ENCODE measurements at regions not wholly inside any gene's neighbourhood (a gene's known extent, or its start where the extent isn't known, plus 50 kb on each side); places are given as distances from the start of the nearest gene placed in this dataset.

- Histone ChIP-seq H2AK5ac (ENCODE audit: insufficient read length, low read length) (no peak overlapping the region), H3K4me2 (ENCODE audit: insufficient read depth, insufficient read length, low read length) (no peak overlapping the region), H3K4ac (ENCODE audit: low read depth, low read length) (no peak overlapping the region), H2BK5ac (ENCODE audit: insufficient read length, low read length) (no peak overlapping the region), H3K79me1 (ENCODE audit: insufficient read depth, low read depth, low read length, poor library complexity, severe bottlenecking) (no peaks in the 10 kb centered on the region), H4K91ac (ENCODE audit: insufficient read length, low read depth, low read length) (no peak overlapping the region), H3K4me1 (ENCODE audit: insufficient read depth, low read length) (peaks cover 11% of the 10 kb centered on the region; the same call in 1 of the 2 replicates), H3K27ac (ENCODE audit: insufficient read length, low read depth, low read length) (no peak overlapping the region), H3K9me3 (ENCODE audit: control insufficient read depth, low read depth, low read length) (no peaks in the 10 kb centered on the region), H3K23me2 (ENCODE audit: insufficient read length, low read depth, low read length, poor library complexity, severe bottlenecking) (no peaks in the 10 kb centered on the region), H3T11ph (ENCODE audit: low read length) (no peak overlapping the region), H3K27me3 (ENCODE audit: insufficient read depth, low read length) (no peaks in the 10 kb centered on the region), H2BK15ac (ENCODE audit: low read depth, low read length) (no peak overlapping the region), H2AFZ (ENCODE audit: low read length) (no peak overlapping the region), H3K9ac (ENCODE audit: extremely low read depth, insufficient read length, low read length) (no peak overlapping the region), H4K20me1 (ENCODE audit: control insufficient read depth, insufficient read depth, insufficient read length) (no peaks in the 10 kb centered on the region), H2BK20ac (ENCODE audit: low read depth, low read length, poor library complexity, severe bottlenecking) (no peak overlapping the region), H4K5ac (ENCODE audit: insufficient read length, low read depth, low read length) (no peak overlapping the region), H3K79me2 (ENCODE audit: insufficient read depth, low read length) (no peaks in the 10 kb centered on the region), H4K8ac (replicated peaks; ENCODE audit: insufficient read length, low read depth, low read length) (no peak overlapping the region), H3K18ac (ENCODE audit: insufficient read length, low read depth, low read length) (no peak overlapping the region), H3K56ac (ENCODE audit: insufficient read length, low read depth, low read length) (no peak overlapping the region), H3K23ac (ENCODE audit: insufficient read length, low read depth, low read length) (no peak overlapping the region), H3K14ac (ENCODE audit: insufficient read depth, low read length) (no peak overlapping the region), H2BK12ac (ENCODE audit: insufficient read length, low read depth, low read length) (no peak overlapping the region), H2BK120ac (ENCODE audit: low read depth, low read length, poor library complexity, severe bottlenecking) (no peak overlapping the region)
- Mint-ChIP-seq H3K4me1 (peaks cover 41 to 43% of the 10 kb centered on the region in 2 experiments), H3K9me3 (no peaks in the 10 kb centered on the region), H3K27ac (no peak overlapping the region; a peak in 1 of 7 replicates), H3K4me3 (no peak overlapping the region), H3K36me3 (ENCODE audit: insufficient read depth in 1 of 3, low read depth in 3 of 3) (no peaks in the 10 kb centered on the region), H3K27me3 (ENCODE audit: low read depth) (no peaks in the 10 kb centered on the region)
- no CpG with 5 or more reads among the region's 1 CpG for WGBS (ENCODE audit: extremely low coverage, insufficient read length, low lambda C conversion rate)
- no peak for TF ChIP-seq CTCF (conservative IDR thresholded peaks at IDR 0.05)
- DNase-seq = no peak
Measured at GRCh38 chr5:148953711-148954110, 109.2 kb downstream of the SH3TC2 start.
